ENCODE measurements at regions not wholly inside any gene's neighbourhood (a gene's known extent, or its start where the extent isn't known, plus 50 kb on each side); places are given as distances from the start of the nearest gene placed in this dataset.

DNA sequence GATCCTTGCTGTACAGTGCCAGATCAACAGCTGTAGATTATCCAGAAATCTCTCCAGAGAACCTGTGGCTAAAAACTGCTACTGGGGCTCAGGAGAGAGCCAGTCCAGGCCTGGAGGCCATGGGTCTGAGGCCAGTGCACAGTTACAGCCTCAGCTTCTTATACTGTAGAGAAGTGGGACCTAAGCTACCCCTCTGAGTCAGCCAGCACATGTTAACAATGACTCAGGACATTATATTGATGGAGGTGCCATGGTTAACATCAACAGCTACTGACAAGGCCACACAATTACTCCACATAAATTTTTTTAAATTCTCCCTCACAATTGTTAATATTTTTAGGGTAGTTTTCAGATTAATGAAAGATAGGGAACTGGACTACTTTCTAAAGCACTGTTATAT lies 138.5 kb downstream of the RBM26 start:
- DNase-seq (ENCODE audit: low read depth) = no peak

DNA sequence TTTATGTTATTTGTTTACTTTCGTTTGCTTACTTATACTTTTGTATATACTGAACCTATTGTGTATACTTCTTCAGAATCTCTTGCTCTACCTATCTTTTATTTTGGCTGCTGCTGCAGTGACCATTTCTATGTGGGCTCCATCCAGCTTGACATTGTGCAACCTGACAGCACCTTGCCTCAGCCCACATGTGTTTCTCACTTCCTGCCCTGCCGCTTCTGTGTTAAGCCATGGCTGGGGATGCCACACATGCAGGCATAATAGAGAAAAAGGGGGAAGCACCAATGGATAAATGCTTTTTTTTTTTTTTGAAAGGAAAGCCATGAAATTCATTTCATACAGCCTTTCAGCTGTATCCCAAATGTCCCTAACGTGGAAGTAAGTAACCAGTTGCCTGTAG lies 147.6 kb downstream of the RBM26 start:
- no peak for DNase-seq (ENCODE audit: low read depth)

DNA sequence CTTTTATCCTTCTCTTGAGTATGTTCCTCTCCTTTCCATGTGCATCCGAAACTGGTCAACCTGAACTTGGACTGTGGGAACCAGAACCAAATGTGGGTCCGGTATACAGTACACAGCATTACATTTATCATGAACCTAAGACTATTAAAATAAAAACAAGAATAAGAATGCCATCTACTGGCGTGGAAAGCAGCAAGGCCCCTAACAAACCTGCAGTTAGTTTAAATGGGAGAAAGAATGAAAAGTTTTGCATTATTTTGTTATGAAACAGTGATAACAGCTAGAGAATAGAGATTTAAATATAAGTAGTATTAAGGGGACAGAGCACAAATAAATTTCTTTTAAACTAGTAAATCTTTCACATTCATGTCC lies 159.5 kb downstream of the RBM26 start:
- no peak for DNase-seq (ENCODE audit: low read depth)

DNA sequence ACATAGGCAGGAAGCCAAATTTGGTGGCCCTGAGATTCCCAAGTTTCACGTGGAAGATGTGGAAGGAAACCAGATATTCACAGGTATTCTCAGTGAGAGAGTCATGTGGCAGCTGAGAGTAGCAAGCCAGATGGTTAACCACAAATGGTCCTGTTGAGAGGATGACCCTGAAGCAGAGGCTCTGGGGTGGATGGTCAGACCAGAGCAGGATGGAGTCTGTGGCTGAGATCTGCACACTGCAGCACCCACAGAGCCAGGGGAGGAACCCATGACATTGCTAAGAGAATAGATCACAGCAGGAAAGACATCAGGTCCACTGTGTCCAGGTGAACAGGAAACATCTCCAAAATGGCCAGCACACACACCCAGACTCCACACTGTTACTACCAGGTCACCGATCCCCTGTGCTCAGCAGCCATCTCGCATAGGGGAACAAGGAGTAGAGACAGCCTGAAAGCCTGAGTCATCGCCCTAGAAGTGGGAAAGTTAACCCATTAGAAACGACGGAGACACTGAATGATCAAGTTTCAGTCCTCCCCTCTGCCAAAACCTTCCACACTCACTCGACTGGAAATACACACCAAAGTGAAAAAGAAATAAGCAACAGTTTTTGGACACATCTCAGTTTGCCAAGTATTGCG lies 160.0 kb downstream of the RBM26 start:
- no peak for DNase-seq (ENCODE audit: low read depth)

DNA sequence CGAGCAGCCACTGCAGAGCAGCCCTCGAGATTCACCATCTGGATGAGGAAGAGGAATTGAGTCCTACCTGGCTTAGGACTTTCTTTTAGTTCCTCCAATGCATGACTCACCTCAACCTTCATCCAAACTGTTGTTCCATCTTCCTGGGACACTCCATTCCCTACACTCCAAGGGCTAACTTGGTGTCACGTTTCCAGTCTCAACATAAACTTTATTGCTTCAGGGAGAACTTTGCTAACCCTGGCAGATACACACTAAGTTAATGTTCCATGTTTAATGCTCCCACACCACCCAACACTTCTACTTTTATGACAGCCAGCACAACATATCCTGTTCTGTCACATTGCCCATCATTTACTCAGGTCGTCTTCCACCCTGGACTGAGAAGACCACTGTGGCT lies 164.4 kb downstream of the RBM26 start:
- no peak for DNase-seq (ENCODE audit: low read depth)

DNA sequence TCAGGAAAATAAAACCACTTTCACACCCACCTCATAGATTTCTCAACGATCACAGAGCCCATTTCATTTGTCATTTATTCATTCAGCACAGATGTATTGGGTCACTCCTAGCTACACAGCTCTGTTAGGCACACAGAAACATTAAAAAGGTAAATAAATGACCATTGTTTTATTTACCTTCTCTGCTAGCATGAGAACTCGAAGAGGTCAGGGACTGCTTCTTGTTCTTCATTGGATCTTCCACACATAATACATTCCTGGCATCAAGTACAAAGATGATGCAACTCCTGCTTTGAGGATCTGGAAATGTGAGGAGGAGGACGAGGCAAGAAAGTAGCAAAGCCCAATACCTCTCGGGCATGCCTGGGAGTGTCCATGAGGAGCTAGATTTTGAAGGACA lies 168.1 kb downstream of the RBM26 start:
- no peak for DNase-seq (ENCODE audit: low read depth)

DNA sequence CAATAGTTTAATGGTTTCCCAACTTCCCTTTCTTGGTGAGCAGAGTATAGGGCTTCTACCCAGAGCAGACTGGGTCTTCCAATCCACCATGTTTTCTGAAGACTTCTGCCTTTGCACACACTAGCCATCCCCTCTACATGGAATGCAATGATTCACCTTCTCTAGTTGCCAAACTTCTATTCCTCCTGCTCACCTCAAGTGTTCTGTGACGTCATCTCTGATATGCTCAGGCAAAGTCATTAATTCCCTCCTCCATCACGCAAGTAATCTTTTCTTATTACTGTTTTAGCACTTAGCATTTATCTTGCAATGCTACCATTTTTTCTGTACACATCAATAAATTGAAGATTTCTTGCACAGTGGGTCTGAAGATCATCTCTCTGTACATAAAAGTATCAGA lies 174.2 kb downstream of the RBM26 start:
- no peak for DNase-seq (ENCODE audit: low read depth)

DNA sequence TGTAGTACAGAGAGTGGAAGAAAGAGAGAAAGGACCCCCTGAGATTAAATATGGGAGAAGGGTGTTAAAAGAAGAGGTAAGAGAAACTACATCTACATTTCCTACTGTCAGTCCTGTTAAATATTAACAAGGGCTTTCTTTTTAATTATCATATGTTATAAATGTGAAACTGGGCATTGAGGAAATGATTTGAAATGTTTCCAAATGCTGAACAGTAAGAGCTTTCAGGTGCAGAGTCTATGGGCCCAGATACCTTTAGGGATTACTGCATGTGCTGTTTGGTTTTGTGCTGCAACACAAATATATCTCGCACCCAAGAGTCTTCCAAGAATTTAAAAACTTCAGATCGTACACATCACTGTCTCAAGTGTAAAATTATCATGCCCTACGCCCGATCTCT lies 176.3 kb downstream of the RBM26 start:
- DNase-seq (ENCODE audit: low read depth) = no peak

DNA sequence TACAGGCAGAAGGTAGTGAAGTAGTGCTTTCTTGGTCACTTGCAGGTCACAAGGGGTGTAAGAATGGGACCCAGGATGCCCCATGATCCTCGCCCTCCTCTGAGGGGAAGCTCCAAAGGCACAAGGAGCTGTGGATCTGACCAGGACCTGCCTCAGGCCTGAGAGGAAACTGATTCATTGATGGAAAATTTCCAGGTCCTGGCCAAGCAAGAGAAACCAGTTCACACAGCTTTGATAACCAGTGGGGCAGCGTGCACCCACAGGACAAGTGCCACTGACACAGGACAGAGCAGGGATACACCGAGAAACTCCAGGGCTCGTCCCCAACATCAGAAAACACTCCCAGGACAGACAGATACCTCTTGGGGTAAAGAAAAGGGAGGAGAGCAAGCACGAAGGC lies 177.1 kb downstream of the RBM26 start:
- DNase-seq (ENCODE audit: low read depth) = no peak

DNA sequence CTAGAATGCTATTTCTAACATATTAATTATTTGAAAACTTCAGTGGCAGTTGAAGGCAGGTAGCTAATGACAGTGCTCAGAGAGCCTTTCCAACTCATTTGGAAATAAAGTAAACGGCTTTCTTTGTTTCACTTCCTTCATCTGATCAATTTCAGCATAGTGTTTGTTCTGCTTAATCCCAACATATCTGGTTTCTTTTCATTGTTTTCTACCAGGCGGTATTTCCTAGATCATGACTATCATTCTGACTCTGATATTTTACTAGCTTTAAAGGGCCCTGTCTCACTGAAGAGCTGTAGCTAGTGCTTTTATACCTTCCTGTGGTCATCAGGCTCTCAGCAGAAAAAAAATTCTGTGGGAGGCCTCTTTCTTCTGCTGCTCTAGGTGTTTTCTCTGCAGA lies 178.6 kb downstream of the RBM26 start:
- no peak for DNase-seq (ENCODE audit: low read depth)

DNA sequence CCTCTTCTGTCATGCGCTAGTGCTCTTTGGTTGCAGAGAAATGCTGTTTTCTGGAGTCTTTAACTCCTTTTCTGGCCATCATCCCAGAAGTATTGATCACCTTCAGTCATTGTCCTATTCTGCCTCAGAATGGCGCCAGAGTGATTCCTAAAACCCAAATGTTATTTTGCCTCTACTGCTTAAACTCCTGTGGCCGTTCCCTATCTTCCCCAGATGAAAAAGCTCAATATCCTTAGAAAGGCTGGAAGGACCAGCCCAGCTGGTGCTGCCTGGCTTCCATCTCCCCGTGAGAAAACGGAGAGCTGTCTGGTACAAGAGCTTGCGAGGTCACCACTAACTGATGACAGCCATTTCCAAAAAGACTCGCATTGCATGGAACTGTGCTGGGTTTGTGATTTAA lies 179.1 kb downstream of the RBM26 start:
- no peak for DNase-seq (ENCODE audit: low read depth)

DNA sequence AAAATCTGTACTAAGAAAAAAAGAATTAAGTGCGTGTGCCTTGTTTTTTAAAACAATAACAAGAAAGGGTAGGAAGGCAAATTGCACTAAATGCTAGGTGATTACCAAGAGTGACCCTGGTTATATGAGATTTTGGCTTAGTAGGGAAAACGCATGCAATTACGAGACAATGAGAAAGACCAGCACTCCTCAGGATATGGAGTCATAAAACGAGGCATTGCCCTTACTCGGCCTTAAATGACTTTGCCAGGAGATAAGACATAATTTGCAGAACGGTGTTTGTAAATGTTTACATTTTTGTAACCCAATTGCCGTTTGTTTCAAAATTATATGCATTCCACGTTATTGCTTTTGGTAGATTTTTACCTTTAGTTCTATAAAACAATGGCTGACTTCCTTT lies 179.8 kb downstream of the RBM26 start:
- DNase-seq (ENCODE audit: low read depth) = no peak

DNA sequence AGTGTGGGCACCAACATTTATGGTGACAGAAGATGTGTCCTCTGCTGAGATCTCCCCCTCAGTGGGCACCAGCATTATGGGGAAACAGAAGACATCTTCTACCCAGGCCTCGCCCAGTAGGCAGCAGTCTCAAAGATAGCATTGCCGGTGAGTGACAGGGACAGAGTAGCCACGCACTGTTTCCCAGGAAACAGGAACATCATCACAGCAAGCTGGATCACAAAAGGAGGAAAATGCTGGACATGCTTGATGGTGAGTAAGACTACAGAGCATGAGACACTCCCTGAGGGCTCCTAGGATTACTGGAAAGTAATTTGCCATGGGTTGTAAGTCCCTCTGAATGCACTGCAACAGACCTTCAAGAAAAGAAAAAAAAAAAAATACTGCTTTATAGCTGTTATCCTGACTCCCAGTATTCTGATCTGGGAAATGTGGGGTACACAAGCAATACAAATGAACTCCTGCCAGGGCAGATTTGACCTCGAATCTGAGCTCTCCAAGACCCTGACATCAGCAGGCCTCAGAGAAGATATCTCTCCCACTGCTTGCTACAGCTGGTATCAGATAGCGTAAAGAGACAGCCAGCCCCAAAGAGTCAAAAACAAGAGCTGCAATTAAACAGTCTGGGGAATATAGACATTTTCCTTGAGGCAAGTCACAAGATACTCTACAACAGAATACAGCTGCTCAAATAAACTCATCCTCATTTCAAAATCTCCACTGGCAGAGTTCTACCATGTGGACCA lies 180.4 kb downstream of the RBM26 start:
- DNase-seq (ENCODE audit: low read depth) = no peak

DNA sequence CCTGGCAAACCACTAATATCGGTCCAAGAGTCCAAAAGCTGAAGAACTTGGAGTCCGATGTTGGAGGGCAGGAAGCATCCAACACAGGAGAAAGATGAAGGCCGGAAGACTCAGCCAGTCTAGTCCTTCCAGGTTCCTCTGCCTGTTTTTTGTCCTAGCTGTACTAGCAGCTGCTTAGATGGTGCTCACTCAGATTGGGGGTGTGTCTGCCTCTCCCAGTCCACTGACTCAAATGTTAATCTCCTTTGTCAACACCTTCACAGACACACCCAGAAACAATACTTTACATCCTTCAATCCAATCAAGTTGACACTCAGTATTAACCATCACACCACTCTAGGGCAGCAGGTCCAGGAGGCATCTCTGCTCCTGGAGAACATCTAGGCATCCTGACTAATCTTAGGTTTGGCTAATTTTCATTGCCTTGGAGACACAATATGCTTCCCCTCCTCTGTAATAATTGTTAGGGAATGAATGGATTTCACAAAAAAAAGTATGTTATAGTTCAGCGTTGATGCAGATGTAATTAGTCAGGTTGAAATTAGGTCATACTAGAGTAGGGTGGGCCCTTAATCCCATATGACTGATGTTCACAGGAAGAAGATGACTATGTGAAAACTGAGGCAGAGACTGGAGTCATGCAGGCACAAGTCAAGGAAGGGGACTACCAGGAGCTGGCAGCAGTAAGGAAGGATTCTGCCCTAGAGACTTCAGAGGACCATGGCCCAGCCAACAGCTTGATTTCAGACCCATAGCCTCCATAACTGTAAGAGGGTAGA lies 183.4 kb downstream of the RBM26 start:
- no peak for DNase-seq (ENCODE audit: low read depth)

DNA sequence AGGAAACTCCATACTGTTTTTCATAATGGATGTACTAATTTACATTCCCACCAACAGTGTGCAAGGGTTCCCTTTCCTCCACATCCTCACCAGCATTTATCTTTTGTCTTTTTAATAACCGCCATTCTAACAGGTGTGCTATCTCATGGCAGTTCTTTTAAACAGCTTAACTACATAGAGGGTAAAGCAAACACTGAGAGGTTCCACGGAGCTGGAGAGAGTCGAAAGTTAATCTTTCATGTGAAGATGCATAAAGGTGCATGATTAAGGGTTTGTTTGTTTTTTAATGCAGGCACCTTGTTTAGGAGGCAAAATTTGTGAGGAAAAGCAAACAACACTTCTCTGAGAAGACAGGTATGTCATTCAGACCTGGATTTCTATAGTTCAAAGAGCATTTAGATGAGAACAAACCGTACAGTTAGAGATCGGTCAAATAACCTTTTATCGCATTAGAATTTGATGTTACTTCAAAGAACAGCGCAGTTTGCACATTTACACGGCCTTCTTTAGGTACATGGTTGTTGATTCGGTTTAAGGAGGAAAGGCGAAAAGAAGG lies 193.9 kb downstream of the RBM26 start:
- DNase-seq (ENCODE audit: low read depth) = no peak

DNA sequence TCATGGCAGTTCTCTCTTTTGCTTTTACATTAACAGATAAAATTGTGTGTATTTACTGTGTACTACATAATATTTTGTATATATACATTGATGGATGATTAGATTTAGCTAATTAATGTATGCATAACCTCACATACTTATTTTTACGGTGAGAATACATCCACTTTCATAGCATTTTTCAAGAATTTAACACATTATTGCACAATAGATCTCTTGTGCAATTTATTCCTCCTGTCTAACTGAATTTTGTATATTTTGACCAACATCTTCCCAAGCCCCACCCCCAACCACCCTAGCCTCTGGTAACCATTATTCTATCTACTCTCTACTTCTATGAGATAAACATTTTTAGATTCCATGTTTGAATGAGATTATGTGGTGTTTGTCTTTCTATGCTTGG lies 194.7 kb downstream of the RBM26 start:
- no peak for DNase-seq (ENCODE audit: low read depth)

DNA sequence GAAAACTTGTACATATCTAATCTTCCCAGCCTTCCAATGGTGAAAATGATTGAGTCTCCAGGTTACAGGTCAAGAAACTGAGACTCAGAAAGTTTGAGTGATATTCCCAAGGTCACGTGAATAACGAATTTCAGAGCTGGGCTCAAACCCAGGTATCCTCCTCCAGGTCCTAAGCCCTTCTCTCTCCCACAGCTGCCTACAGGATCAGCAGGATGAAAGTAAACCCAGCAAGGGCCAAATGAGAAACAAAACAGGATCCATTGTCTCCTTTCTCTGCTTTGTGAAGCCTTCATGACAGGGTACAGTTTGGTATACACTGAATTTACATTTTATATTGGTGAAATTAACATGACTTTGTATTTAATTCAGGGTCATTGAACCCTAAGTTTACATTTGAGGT lies 208.1 kb downstream of the RBM26 start:
- no peak for DNase-seq (ENCODE audit: low read depth)

DNA sequence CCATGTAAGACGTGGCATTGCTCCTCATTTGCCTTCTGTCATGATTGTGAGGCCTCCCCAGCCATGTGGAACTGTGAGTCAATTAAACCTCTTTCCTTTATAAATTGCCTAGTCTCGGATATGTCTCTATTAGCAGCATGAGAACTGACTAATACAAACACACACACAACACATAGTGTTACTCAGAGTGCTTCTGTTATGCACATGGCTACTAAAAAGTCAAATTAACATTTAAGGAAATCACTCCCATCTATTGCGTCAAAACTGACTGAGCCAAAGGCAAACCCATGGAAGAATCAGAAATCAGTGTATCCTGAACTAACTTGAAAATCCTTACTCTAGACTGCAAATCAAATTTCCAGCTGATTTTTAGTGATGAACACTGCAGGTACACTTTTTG lies 209.2 kb downstream of the RBM26 start:
- no peak for DNase-seq (ENCODE audit: low read depth)

DNA sequence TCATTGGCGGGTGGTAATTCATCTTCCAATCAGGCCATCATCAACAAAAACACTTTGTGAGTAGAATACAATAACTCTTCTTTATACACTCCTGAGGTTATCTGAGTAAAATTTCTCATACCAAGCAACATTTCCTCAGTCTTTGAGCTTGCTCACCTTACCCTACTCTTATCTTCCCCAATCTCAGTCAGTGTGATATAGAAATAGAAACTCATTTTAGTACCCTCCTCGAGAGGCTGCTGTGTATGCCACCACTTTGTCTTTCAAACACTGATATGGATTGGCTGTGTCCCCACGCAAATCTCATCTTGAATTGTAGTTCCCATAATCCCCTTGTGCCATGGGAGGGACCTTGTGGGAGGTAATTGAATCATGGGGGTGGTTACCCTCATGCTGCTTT lies 209.7 kb downstream of the RBM26 start:
- no peak for DNase-seq (ENCODE audit: low read depth)

DNA sequence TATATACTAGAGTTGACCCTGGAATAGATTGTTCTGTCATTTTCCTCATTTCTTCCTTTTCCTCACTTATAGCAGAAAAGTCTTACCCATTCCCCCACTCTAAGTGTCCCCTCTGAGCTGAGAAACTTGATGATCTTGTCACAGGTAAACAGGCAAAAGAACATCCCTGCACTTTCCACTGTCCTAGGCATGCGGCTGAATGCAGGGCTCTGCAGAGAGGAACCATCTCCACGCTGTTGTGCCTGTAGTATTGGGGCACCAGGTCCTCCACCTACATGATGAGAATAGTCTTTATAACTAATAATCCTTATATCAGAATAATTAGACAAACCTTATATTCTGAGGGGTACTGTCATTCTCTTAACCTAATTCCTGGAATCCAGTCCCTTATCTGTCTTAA lies 211.3 kb downstream of the RBM26 start:
- no peak for DNase-seq (ENCODE audit: low read depth)

DNA sequence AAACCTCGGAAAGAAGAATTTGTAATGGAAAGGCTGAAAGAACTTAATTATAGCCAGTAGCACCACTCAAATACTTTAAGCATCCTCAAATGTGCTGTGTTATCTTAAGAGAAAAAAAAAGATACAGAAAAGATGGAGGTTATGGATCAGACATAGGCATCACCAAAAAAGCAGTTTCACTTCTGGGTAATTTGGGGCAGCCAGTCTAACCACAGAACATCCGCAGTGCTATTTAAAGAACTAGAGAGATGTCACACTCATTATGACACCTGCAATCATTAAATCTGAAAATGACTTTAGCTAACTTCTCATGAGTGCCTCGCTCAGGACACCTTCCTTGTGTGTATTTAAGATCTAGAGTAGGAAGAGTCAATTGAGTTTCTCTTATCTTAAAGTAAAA lies 211.8 kb downstream of the RBM26 start:
- DNase-seq (ENCODE audit: low read depth) = peak; percentile 2

DNA sequence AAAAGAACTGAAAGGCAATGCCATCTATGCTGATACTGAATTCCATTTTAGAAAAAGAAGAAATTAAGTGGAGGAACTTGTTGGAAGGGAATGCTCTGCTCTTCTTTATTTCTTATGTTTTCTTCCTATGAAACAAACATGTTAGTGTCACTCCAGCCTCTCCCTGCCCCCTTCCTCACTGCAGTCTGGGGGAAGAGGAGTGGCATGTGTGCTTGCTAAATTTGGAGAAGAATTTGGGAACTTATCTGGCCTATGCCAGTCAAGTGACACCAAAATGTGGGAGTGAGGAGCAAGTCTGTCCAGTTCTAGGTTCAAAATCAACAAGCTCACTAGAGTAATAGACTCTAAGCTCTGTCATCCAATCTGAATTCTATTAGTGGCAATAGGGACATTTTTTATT lies 214.6 kb downstream of the RBM26 start:
- DNase-seq (ENCODE audit: low read depth) = no peak

DNA sequence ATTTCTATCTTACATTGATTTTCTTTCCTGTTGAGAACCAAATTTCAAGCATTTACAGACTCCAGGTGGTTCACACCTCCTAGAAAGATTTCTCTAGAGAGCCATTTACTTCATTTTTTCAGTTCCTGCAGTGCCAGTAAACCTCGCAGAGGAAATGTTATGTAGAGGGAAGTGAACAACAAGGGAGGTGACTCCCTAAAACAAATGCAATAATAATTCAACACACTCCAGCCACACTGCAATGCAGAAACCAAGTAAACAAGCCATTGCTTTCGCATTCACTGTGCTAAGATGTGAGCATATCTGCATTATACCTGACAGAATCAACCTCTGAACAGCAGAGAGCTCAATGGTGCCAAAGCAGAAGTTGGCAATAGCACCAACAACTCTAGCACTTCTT lies 215.1 kb downstream of the RBM26 start:
- DNase-seq (ENCODE audit: low read depth) = no peak

All from T-helper 22 cell (primary cell).